ENCODE measurements at regions not wholly inside any gene's neighbourhood (a gene's known extent, or its start where the extent isn't known, plus 50 kb on each side); places are given as distances from the start of the nearest gene placed in this dataset.
"Not testable (repeated sequence)": the region's sequence is repeated elsewhere in the genome, so short reads cannot be mapped to it uniquely, and the experiment has no call there.

- no peak for DNase-seq (ENCODE audit: low read depth, low spot score)
Measured at GRCh38 chr11:96508861-96509260, 119.0 kb downstream of the JRKL start.

GRCh38 chr11:96520939-96521338, 131.1 kb downstream of the JRKL start:
- DNase-seq (ENCODE audit: low read depth, low spot score), result no peak

- DNase-seq (ENCODE audit: low read depth, low spot score), result no peak
Measured at GRCh38 chr11:96523656-96524055, 133.8 kb downstream of the JRKL start.

GRCh38 chr11:96524475-96524874, 134.7 kb downstream of the JRKL start:
- DNase-seq (ENCODE audit: low read depth, low spot score), result no peak

- no peak for DNase-seq (ENCODE audit: low read depth, low spot score)
Measured at GRCh38 chr11:96530473-96530872, 140.7 kb downstream of the JRKL start.

- DNase-seq (ENCODE audit: low read depth, low spot score), result no peak
Measured at GRCh38 chr11:96538104-96538503, 148.3 kb downstream of the JRKL start.

GRCh38 chr11:96538622-96539021, 148.8 kb downstream of the JRKL start:
- DNase-seq (ENCODE audit: low read depth, low spot score), result no peak

GRCh38 chr11:96540875-96541274, 151.1 kb downstream of the JRKL start:
- DNase-seq (ENCODE audit: low read depth, low spot score), result no peak

GRCh38 chr11:96543177-96543576, 153.4 kb downstream of the JRKL start:
- no peak for DNase-seq (ENCODE audit: low read depth, low spot score)

- not testable (repeated sequence) for DNase-seq (ENCODE audit: low read depth, low spot score)
Measured at GRCh38 chr11:96545192-96545591, 155.4 kb downstream of the JRKL start.

GRCh38 chr11:96551136-96551535, 161.3 kb downstream of the JRKL start:
- DNase-seq (ENCODE audit: low read depth, low spot score), result no peak

GRCh38 chr11:96554236-96554820, 164.5 kb downstream of the JRKL start:
- DNase-seq (ENCODE audit: low read depth, low spot score), result no peak

GRCh38 chr11:96555826-96556225, 166.0 kb downstream of the JRKL start:
- DNase-seq (ENCODE audit: low read depth, low spot score), result not testable (repeated sequence)

GRCh38 chr11:96560727-96561126, 170.9 kb downstream of the JRKL start:
- DNase-seq (ENCODE audit: low read depth, low spot score), result not testable (repeated sequence)

GRCh38 chr11:96567176-96567575, 177.4 kb downstream of the JRKL start:
- no peak for DNase-seq (ENCODE audit: low read depth, low spot score)

- no peak for DNase-seq (ENCODE audit: low read depth, low spot score)
Measured at GRCh38 chr11:96567667-96568066, 177.9 kb downstream of the JRKL start.

- DNase-seq (ENCODE audit: low read depth, low spot score), result no peak
Measured at GRCh38 chr11:96576383-96576782, 186.6 kb downstream of the JRKL start.

GRCh38 chr11:96578379-96578778, 188.6 kb downstream of the JRKL start:
- DNase-seq (ENCODE audit: low read depth, low spot score), result no peak

- DNase-seq (ENCODE audit: low read depth, low spot score), result no peak
Measured at GRCh38 chr11:96579656-96580055, 189.8 kb downstream of the JRKL start.

- no peak for DNase-seq (ENCODE audit: low read depth, low spot score)
Measured at GRCh38 chr11:96580476-96581040, 190.7 kb downstream of the JRKL start.

- DNase-seq (ENCODE audit: low read depth, low spot score), result not testable (repeated sequence)
Measured at GRCh38 chr11:96585944-96586880, 196.4 kb downstream of the JRKL start.

GRCh38 chr11:96588793-96589192, 199.0 kb downstream of the JRKL start:
- DNase-seq (ENCODE audit: low read depth, low spot score), result not testable (repeated sequence)

GRCh38 chr11:96595011-96595410, 205.2 kb downstream of the JRKL start:
- no peak for DNase-seq (ENCODE audit: low read depth, low spot score)

All from brain pericyte (primary cell).